ENCODE measurements at regions not wholly inside any gene's neighbourhood (a gene's known extent, or its start where the extent isn't known, plus 50 kb on each side); places are given as distances from the start of the nearest gene placed in this dataset.

DNA sequence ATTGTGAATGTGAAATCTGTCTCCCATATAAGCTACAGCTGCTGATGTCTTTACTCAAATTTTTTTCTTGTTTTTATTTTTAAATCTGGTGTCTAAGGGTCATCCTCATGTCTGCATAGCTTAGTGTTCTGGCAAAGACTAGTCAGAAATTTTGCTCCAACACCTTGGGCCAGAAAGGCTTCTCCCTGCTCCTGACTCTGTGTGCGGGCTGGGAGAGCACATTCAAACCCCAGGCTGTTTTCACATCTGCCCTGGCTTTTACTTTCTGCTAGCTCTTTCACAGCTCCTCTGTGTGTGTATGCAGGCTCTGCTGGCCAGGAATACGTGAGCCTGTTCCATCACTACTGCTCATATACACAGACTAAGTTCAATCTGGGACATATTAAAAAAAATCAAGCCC is 102.9 kb upstream of the RIOK3 start:
- no peaks in the 10 kb centered on the region for H3K36me3 ChIP-seq (ENCODE audit: control insufficient read depth, low read depth, low read length)
- no peaks in the 10 kb centered on the region for H3K4me1 ChIP-seq (ENCODE audit: control insufficient read depth, low read depth, low read length)
- no peak overlapping the region for H3K9ac ChIP-seq (ENCODE audit: low read length)
- no peaks in the 10 kb centered on the region for H3K9me3 ChIP-seq (ENCODE audit: control insufficient read depth, low read depth, low read length)
- no peak overlapping the region for H3K27ac ChIP-seq (ENCODE audit: low read length)
- no peaks in the 10 kb centered on the region for H3K27me3 ChIP-seq (ENCODE audit: control insufficient read depth, insufficient read depth, low read length)
- H3K4me3 ChIP-seq (ENCODE audit: low read length) = no peak overlapping the region

DNA sequence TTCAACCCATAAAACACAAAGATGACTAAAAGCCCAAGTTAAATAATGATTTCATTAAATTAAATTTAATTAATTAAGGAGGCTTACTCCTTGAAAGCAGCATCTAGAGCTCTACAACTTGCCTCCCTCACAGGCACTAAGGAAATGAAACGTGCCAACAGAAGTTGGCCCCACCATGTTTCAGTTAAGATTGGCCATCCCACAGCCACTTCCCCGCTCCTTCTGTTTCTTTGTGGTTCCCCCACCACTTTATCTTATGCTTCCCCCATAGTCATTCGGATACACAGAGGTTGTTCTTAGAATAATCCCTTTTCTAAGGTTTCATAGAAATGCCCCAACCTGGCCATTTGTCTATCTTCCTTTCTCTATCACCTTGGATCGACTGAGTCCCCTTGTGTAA is 101.6 kb upstream of the RIOK3 start:
- Histone ChIP-seq H3K27me3 (ENCODE audit: control insufficient read depth, insufficient read depth, low read length) (no peaks in the 10 kb centered on the region), H3K4me1 (ENCODE audit: control insufficient read depth, low read depth, low read length) (no peaks in the 10 kb centered on the region), H3K9me3 (ENCODE audit: control insufficient read depth, low read depth, low read length) (no peaks in the 10 kb centered on the region), H3K4me3 (ENCODE audit: low read length) (no peak overlapping the region), H3K27ac (ENCODE audit: low read length) (no peak overlapping the region), H3K36me3 (ENCODE audit: control insufficient read depth, low read depth, low read length) (no peaks in the 10 kb centered on the region), H3K9ac (ENCODE audit: low read length) (no peak overlapping the region)

- H3K4me1 ChIP-seq (ENCODE audit: control insufficient read depth, low read depth, low read length) = no peaks in the 10 kb centered on the region
- no peak overlapping the region for H3K9ac ChIP-seq (ENCODE audit: low read length)
- no peaks in the 10 kb centered on the region for H3K36me3 ChIP-seq (ENCODE audit: control insufficient read depth, low read depth, low read length)
- H3K27me3 ChIP-seq (ENCODE audit: control insufficient read depth, insufficient read depth, low read length) = no peaks in the 10 kb centered on the region
- H3K27ac ChIP-seq (ENCODE audit: low read length) = no peak overlapping the region
- H3K4me3 ChIP-seq (ENCODE audit: low read length) = no peak overlapping the region
- no peaks in the 10 kb centered on the region for H3K9me3 ChIP-seq (ENCODE audit: control insufficient read depth, low read depth, low read length)
Observed at GRCh38 chr18:23352042-23352441, 101.0 kb upstream of the RIOK3 start.

DNA sequence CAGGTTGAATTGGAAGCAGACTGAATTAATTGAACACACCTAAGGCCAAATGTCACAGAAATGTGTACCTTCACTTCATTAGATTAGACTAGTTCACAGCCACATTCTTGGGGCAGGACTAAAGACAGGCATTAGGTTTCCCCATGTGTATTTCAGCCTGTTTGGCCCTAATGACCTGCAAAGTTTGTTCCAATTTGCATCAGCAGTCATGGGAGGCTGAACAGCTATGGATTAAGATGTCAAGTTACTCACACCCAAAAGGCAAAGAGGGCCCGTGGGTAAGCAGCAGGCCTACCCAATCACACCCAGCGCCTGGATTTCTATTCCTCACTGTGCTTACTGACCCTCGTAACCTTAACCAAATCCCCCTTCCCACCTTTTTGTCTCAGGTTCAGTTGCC is 99.6 kb upstream of the RIOK3 start:
- Histone ChIP-seq H3K4me1 (ENCODE audit: control insufficient read depth, low read depth, low read length) (no peaks in the 10 kb centered on the region), H3K9ac (ENCODE audit: low read length) (no peak overlapping the region), H3K9me3 (ENCODE audit: control insufficient read depth, low read depth, low read length) (no peaks in the 10 kb centered on the region), H3K27ac (ENCODE audit: low read length) (no peak overlapping the region), H3K27me3 (ENCODE audit: control insufficient read depth, insufficient read depth, low read length) (no peaks in the 10 kb centered on the region), H3K36me3 (ENCODE audit: control insufficient read depth, low read depth, low read length) (no peaks in the 10 kb centered on the region), H3K4me3 (ENCODE audit: low read length) (no peak overlapping the region)

DNA sequence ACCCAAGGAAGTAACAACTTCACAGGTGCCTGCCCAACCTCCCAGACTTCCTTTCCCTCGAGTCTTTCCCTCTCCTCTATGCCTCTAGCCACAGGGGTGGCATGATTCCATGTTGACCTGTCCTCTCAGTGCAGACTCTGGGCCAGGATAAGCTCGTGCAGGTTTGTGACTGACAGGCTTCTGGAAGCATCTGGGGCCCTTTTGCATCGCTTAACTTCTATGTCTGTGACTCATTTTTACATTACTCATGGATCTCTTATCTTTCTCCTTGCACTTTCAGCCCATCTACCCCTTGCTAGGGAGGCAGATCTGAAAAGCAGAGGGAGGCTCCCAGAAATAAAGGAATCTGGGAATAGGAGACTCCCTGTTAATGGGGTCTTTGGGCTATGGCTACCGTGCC is 98.5 kb upstream of the RIOK3 start:
- Histone ChIP-seq H3K36me3 (ENCODE audit: control insufficient read depth, low read depth, low read length) (no peaks in the 10 kb centered on the region), H3K9ac (ENCODE audit: low read length) (no peak overlapping the region), H3K4me3 (ENCODE audit: low read length) (no peak overlapping the region), H3K9me3 (ENCODE audit: control insufficient read depth, low read depth, low read length) (no peaks in the 10 kb centered on the region), H3K27ac (ENCODE audit: low read length) (no peak overlapping the region), H3K4me1 (ENCODE audit: control insufficient read depth, low read depth, low read length) (no peaks in the 10 kb centered on the region), H3K27me3 (ENCODE audit: control insufficient read depth, insufficient read depth, low read length) (no peaks in the 10 kb centered on the region)

DNA sequence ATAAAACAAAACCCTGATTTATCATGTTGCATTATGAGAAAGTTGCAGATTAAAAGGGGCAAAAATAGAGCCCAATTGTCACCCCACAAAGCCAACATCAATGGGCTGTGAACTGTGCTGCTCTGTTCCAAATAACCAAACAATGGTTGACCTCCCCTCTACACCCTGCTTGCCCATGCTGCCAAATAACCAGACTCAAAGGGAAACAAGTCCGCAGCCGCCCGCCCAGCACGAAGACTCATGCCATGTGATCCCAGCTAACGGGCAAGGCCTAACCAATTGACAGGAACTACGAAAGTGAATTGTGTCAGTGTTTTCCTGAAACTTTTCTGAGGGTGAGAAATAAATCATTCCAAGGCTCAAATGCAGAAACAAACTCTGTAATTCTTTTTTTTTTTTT is 97.9 kb upstream of the RIOK3 start:
- no peaks in the 10 kb centered on the region for H3K4me1 ChIP-seq (ENCODE audit: control insufficient read depth, low read depth, low read length)
- no peak overlapping the region for H3K27ac ChIP-seq (ENCODE audit: low read length)
- H3K4me3 ChIP-seq (ENCODE audit: low read length) = no peak overlapping the region
- no peaks in the 10 kb centered on the region for H3K27me3 ChIP-seq (ENCODE audit: control insufficient read depth, insufficient read depth, low read length)
- H3K9me3 ChIP-seq (ENCODE audit: control insufficient read depth, low read depth, low read length) = no peaks in the 10 kb centered on the region
- no peak overlapping the region for H3K9ac ChIP-seq (ENCODE audit: low read length)
- H3K36me3 ChIP-seq (ENCODE audit: control insufficient read depth, low read depth, low read length) = no peaks in the 10 kb centered on the region

- no peaks in the 10 kb centered on the region for H3K36me3 ChIP-seq (ENCODE audit: control insufficient read depth, low read depth, low read length)
- no peak overlapping the region for H3K4me3 ChIP-seq (ENCODE audit: low read length)
- H3K27ac ChIP-seq (ENCODE audit: low read length) = no peak overlapping the region
- no peaks in the 10 kb centered on the region for H3K4me1 ChIP-seq (ENCODE audit: control insufficient read depth, low read depth, low read length)
- H3K27me3 ChIP-seq (ENCODE audit: control insufficient read depth, insufficient read depth, low read length) = no peaks in the 10 kb centered on the region
- no peak overlapping the region for H3K9ac ChIP-seq (ENCODE audit: low read length)
- no peaks in the 10 kb centered on the region for H3K9me3 ChIP-seq (ENCODE audit: control insufficient read depth, low read depth, low read length)
Observed at GRCh38 chr18:23356424-23356823, 96.7 kb upstream of the RIOK3 start.

- H3K36me3 ChIP-seq (ENCODE audit: control insufficient read depth, low read depth, low read length) = no peaks in the 10 kb centered on the region
Observed at GRCh38 chr18:23356915-23357601, 96.0 kb upstream of the RIOK3 start.

DNA sequence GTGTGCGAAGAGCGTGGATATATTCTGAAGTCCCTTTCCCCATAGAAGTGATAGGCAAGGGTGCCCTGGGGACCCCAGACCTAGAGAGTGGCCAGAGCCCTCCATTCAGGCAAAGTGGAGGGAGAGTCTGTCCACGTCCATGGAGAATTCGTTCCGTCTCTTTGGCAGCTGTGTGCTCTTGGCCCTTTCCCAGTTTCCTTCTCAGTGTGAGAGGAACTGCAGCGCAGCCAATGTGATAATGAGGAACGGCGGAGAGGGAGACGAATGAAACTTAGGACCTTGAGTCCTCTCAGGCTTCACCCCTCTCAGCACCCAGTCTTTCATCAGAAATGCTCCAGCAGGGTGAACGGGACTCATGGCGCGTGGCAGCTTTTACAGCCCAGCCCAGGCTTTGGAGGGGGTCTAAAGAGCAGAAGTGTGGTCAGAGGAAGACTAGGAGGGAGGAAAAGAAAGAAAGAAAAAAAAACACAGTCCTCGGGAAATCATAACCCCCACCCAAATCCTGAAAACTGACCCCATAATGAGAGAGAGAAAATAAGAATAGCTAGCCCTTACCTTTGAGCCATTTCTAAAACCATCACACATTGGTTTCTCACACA is 95.0 kb upstream of the RIOK3 start:
- no peaks in the 10 kb centered on the region for H3K27me3 ChIP-seq (ENCODE audit: control insufficient read depth, insufficient read depth, low read length)
- no peak overlapping the region for H3K9ac ChIP-seq (ENCODE audit: low read length)
- H3K27ac ChIP-seq (ENCODE audit: low read length) = no peak overlapping the region
- no peak overlapping the region for H3K4me3 ChIP-seq (ENCODE audit: low read length)
- no peaks in the 10 kb centered on the region for H3K36me3 ChIP-seq (ENCODE audit: control insufficient read depth, low read depth, low read length)
- H3K9me3 ChIP-seq (ENCODE audit: control insufficient read depth, low read depth, low read length) = no peaks in the 10 kb centered on the region
- no peaks in the 10 kb centered on the region for H3K4me1 ChIP-seq (ENCODE audit: control insufficient read depth, low read depth, low read length)

More at GRCh38 chr18:23356915-23357601, 96.0 kb upstream of the RIOK3 start:
- Histone ChIP-seq H3K27me3 (ENCODE audit: control insufficient read depth, insufficient read depth, low read length) (no peaks in the 10 kb centered on the region), H3K4me3 (ENCODE audit: low read length) (no peak overlapping the region), H3K27ac (ENCODE audit: low read length) (no peak overlapping the region), H3K9me3 (ENCODE audit: control insufficient read depth, low read depth, low read length) (no peaks in the 10 kb centered on the region), H3K9ac (ENCODE audit: low read length) (no peak overlapping the region), H3K4me1 (ENCODE audit: control insufficient read depth, low read depth, low read length) (no peaks in the 10 kb centered on the region)

DNA sequence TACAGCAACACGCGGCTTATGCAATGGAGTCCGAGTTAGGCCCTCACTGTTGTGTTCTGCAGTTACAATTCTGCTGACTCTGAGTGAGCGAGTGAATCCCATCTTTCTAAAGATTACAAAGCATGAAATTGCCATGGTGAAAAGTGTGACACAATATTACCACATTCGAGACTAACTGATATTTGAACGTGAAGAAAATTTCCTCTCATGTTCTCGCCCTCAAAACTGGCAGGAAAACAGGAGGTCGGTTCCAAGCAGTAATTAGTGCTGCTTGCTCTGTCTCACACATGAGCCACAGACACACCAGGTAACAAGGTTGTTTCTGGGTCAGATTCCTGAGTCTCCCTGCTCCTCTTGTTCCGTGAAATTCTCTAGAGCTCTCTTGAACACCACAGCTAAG is 93.7 kb upstream of the RIOK3 start:
- Histone ChIP-seq H3K36me3 (ENCODE audit: control insufficient read depth, low read depth, low read length) (no peaks in the 10 kb centered on the region), H3K4me3 (ENCODE audit: low read length) (no peak overlapping the region), H3K9ac (ENCODE audit: low read length) (no peak overlapping the region), H3K9me3 (ENCODE audit: control insufficient read depth, low read depth, low read length) (no peaks in the 10 kb centered on the region), H3K27ac (ENCODE audit: low read length) (no peak overlapping the region), H3K4me1 (ENCODE audit: control insufficient read depth, low read depth, low read length) (no peaks in the 10 kb centered on the region), H3K27me3 (ENCODE audit: control insufficient read depth, insufficient read depth, low read length) (no peaks in the 10 kb centered on the region)

DNA sequence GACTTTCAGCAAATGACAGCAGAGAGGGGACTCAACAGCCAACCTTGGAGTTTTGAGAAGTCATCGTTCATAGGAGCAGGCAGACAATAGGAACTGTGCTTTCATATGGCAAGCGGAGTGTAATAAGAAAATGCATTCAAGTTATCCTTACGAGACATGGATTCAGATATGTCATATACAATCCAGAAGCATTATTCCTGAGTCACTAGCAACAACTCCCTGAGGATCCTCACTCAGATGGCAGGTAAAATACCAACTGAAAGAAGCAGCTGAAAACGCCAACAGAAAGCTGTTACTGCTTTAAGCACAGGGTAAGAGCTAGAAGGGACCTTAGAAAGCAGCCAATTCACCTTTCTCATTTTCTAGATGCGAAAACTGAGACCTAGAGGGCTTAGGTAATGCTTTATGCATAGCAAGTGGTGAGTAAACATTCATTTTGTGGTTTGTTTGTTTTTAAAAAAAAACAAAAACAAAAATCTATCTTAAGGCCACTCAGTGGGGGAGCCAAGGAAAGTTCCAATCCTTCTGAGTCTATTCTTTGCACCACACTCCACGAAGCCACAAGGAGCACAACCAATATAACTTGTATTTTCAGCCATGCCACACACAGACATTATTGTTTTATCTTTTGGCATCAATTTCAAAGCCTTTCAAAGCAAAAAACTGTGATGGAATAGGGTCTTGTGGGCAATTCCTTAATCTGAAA is 89.1 kb upstream of the RIOK3 start:
- Histone ChIP-seq H3K9me3 (ENCODE audit: control insufficient read depth, low read depth, low read length) (no peaks in the 10 kb centered on the region), H3K27ac (ENCODE audit: low read length) (no peak overlapping the region), H3K9ac (ENCODE audit: low read length) (no peak overlapping the region), H3K4me1 (ENCODE audit: control insufficient read depth, low read depth, low read length) (no peaks in the 10 kb centered on the region), H3K36me3 (ENCODE audit: control insufficient read depth, low read depth, low read length) (no peaks in the 10 kb centered on the region), H3K27me3 (ENCODE audit: control insufficient read depth, insufficient read depth, low read length) (no peaks in the 10 kb centered on the region), H3K4me3 (ENCODE audit: low read length) (no peak overlapping the region)

DNA sequence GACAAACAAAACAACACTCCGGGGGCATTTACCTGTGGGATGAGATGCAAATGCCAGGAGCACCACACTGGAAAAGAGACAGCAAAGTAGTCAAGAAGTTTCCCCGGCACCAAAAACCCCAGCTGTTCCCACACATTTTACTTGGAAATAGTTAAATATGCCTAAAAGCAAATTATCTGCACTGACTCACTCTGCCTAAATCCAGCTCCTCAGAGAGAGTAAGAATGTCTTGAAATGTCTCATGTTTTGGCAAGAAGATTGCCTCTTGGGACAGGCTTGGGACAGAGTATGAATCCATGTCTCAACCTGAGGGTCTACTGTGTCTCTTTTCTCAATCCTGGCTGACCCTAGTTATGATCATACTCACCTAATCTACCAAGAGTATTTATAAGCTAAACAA is 87.5 kb upstream of the RIOK3 start:
- H3K9me3 ChIP-seq (ENCODE audit: control insufficient read depth, low read depth, low read length) = no peaks in the 10 kb centered on the region
- no peak overlapping the region for H3K9ac ChIP-seq (ENCODE audit: low read length)
- H3K36me3 ChIP-seq (ENCODE audit: control insufficient read depth, low read depth, low read length) = no peaks in the 10 kb centered on the region
- no peak overlapping the region for H3K4me3 ChIP-seq (ENCODE audit: low read length)
- no peaks in the 10 kb centered on the region for H3K4me1 ChIP-seq (ENCODE audit: control insufficient read depth, low read depth, low read length)
- H3K27ac ChIP-seq (ENCODE audit: low read length) = no peak overlapping the region
- no peaks in the 10 kb centered on the region for H3K27me3 ChIP-seq (ENCODE audit: control insufficient read depth, insufficient read depth, low read length)

All from iPS-18a (cell line).